Panc1 (cell line): ENCODE measurements at regions not wholly inside any gene's neighbourhood (a gene's known extent, or its start where the extent isn't known, plus 50 kb on each side); places are given as distances from the start of the nearest gene placed in this dataset.

Experiments
- ATAC-seq: fragments of 200-7000 bp; cut with Tn5 transposase; 2 replicates; pipeline ENCODE4 v1.9.1; 2020; ENCODE audit warnings: mild to moderate bottlenecking, moderate library complexity
- BruUV-seq: library from RNA; stranded (reverse); fragments of 400-500 nt; replicated peaks from 2 replicates; lab custom pipeline; 2021; lab: Mats Ljungman, UMichigan
- CTCF ChIA-PET: fragments of 300-600 bp; sonication (Branson Sonifier 250); formaldehyde crosslinking; loops from one replicate; lab custom pipeline; 2022; ENCODE audit warnings: antibody characterized with exemption; lab: Charles Lee
- POLR2A ChIA-PET: fragments of 300-600 bp; sonication (Branson Sonifier 250); formaldehyde crosslinking; loops from one replicate; lab custom pipeline; 2022; ENCODE audit warnings: antibody characterized with exemption; lab: Charles Lee
- DNase-seq: peaks from one replicate; pipeline ENCODE4 v3.0.0-alpha.2; 2010; ENCODE audit warnings: low read depth, low spot score
- H3K27ac ChIP-seq: 2 replicates; pipeline ENCODE4 v1.5.1; 2011; ENCODE audit warnings: mild to moderate bottlenecking, low read length, inconsistent platforms
- H3K27me3 ChIP-seq: fragments of 200-500 bp; sonication (Bioruptor generic); 2 replicates; pipeline ENCODE4 v1.6.0; 2014; ENCODE audit warnings: low read length, inconsistent platforms; ENCODE audit not compliant: control insufficient read depth, insufficient read depth
- H3K36me3 ChIP-seq: fragments of 200-500 bp; sonication (Bioruptor generic); 2 replicates; pipeline ENCODE4 v1.5.1; 2014; ENCODE audit warnings: inconsistent platforms, mild to moderate bottlenecking, low read length, moderate library complexity; ENCODE audit not compliant: control insufficient read depth, insufficient read depth
- H3K4me1 ChIP-seq: 2 replicates; pipeline ENCODE4 v1.5.1; 2011; ENCODE audit warnings: inconsistent platforms, mild to moderate bottlenecking, low read length, moderate library complexity; ENCODE audit not compliant: control insufficient read depth, insufficient read depth
- H3K4me3 ChIP-seq, 2 experiments: 2 replicates each; pipeline ENCODE4 v1.5.1; 2011 to 2012; ENCODE audit warnings: low read depth in 2 of 2, low read length in 2 of 2, mild to moderate bottlenecking in 2 of 2, inconsistent platforms in 1 of 2, moderate library complexity in 1 of 2
- H3K9me3 ChIP-seq: fragments of 200-500 bp; sonication (Bioruptor generic); 2 replicates; pipeline ENCODE4 v1.5.1; 2014; ENCODE audit warnings: low read depth, mild to moderate bottlenecking, inconsistent platforms, low read length, moderate library complexity; ENCODE audit not compliant: control insufficient read depth, insufficient read depth
- POLR2AphosphoS5 ChIP-seq: IDR thresholded peaks from 2 replicates; pipeline ENCODE4 v1.6.1; 2012; ENCODE audit warnings: mild to moderate bottlenecking, low read depth, low read length, moderate library complexity
- SIN3A ChIP-seq: IDR thresholded peaks from 2 replicates; pipeline ENCODE4 v1.6.1; 2012; ENCODE audit warnings: low read depth, mild to moderate bottlenecking, low read length, moderate library complexity, borderline replicate concordance; ENCODE audit not compliant: insufficient read depth
- TCF7L2 ChIP-seq: IDR thresholded peaks from 2 replicates; pipeline ENCODE4 v1.6.1; 2011; ENCODE audit warnings: mild to moderate bottlenecking, low read depth, low read length, inconsistent platforms
- in situ Hi-C: cut with HindIII; loops from 2 replicates; pipeline ENCODE4 v1.10.0; 2016; ENCODE audit warnings: low sequenced_read_pairs, low pct_unique_long_range_greater_than_20kb
- intact Hi-C: fragments of 100-400 bp; cut with micrococcal nuclease; formaldehyde crosslinking; loops from one replicate; pipeline ENCODE4 v1.10.0; 2022; ENCODE audit not compliant: unreplicated experiment
- TF ChIP-seq, protein P1 (sequence below), 2 experiments: IDR thresholded peaks; 2 replicates each; pipeline ENCODE4 v1.6.1; 2011 to 2012; ENCODE audit warnings: low read depth in 2 of 2, control low read depth in 1 of 2, low read length in 1 of 2, mild to moderate bottlenecking in 1 of 2, moderate library complexity in 1 of 2; ENCODE audit not compliant: insufficient read depth in 1 of 2
- TF ChIP-seq, protein P2 (sequence below): fragments of 450-650 bp; IDR thresholded peaks from 2 replicates; pipeline ENCODE4 v1.5.1; 2017; ENCODE audit warnings: mild to moderate bottlenecking

DNA sequence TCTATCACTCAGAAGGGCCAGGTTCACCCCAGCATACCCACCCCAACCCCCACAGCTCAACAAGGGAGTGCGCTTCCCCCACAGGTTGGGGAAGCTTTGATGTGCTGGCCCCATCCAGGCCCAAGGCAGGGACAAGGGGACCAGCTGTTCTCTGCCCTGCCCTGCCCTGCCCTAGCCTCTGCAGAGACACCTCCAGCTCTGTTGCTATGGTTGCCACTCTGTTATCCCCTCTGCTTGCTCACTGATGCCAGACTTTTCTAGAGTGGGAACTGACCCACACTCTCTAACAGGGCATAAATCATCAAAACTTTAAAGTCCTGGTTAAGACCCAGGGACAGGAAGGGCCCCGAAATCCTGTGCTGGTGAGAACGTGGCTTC, 50.4 kb upstream of the ENPP7 start:
- H3K27me3 ChIP-seq: no peaks in the 10 kb centered on the region
- H3K4me1 ChIP-seq: no peaks in the 10 kb centered on the region
- no peak overlapping the region for H3K27ac ChIP-seq
- DNase-seq (no peak), ATAC-seq (no peak)
- no peaks in the 10 kb centered on the region for H3K36me3 ChIP-seq
- in situ Hi-C loops: no loop called here
- H3K9me3 ChIP-seq: no peaks in the 10 kb centered on the region
- ChIA-PET POLR2A (no interaction called here), CTCF (no interaction called here)
- BruUV-seq: no TSS peak
- no peak for TF ChIP-seq SIN3A
- TF ChIP-seq, protein P1, sequence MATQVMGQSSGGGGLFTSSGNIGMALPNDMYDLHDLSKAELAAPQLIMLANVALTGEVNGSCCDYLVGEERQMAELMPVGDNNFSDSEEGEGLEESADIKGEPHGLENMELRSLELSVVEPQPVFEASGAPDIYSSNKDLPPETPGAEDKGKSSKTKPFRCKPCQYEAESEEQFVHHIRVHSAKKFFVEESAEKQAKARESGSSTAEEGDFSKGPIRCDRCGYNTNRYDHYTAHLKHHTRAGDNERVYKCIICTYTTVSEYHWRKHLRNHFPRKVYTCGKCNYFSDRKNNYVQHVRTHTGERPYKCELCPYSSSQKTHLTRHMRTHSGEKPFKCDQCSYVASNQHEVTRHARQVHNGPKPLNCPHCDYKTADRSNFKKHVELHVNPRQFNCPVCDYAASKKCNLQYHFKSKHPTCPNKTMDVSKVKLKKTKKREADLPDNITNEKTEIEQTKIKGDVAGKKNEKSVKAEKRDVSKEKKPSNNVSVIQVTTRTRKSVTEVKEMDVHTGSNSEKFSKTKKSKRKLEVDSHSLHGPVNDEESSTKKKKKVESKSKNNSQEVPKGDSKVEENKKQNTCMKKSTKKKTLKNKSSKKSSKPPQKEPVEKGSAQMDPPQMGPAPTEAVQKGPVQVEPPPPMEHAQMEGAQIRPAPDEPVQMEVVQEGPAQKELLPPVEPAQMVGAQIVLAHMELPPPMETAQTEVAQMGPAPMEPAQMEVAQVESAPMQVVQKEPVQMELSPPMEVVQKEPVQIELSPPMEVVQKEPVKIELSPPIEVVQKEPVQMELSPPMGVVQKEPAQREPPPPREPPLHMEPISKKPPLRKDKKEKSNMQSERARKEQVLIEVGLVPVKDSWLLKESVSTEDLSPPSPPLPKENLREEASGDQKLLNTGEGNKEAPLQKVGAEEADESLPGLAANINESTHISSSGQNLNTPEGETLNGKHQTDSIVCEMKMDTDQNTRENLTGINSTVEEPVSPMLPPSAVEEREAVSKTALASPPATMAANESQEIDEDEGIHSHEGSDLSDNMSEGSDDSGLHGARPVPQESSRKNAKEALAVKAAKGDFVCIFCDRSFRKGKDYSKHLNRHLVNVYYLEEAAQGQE (IDR thresholded peaks at IDR 0.05; ENCODE audit: insufficient read depth in 1 of 2, low read depth in 2 of 2, low read length in 1 of 2): no peak
- TF ChIP-seq POLR2AphosphoS5: no peak
- no peak overlapping the region for H3K4me3 ChIP-seq
- intact Hi-C loops: no loop called here

GRCh38 chr17:79679631-79680317, 51.0 kb upstream of the ENPP7 start:
- BruUV-seq: no TSS peak
- DNase-seq (no peak), ATAC-seq (no peak)
- no peaks in the 10 kb centered on the region for H3K9me3 ChIP-seq
- H3K27me3 ChIP-seq: no peaks in the 10 kb centered on the region; the same call in 1 of the 2 replicates
- no peaks in the 10 kb centered on the region for H3K4me1 ChIP-seq
- in situ Hi-C loops (no loop called here), intact Hi-C loops (no loop called here)
- no peak for TF ChIP-seq POLR2AphosphoS5
- ChIA-PET POLR2A (no interaction called here), CTCF (interaction anchor here (0.6 to 0.8 kb wide), 2 partner anchors 21 to 288 kb away, joined by 3 read pairs; no protein-coding TSS in a partner anchor)
- H3K27ac ChIP-seq: no peak overlapping the region
- no peak overlapping the region for H3K4me3 ChIP-seq
- no peaks in the 10 kb centered on the region for H3K36me3 ChIP-seq

DNA sequence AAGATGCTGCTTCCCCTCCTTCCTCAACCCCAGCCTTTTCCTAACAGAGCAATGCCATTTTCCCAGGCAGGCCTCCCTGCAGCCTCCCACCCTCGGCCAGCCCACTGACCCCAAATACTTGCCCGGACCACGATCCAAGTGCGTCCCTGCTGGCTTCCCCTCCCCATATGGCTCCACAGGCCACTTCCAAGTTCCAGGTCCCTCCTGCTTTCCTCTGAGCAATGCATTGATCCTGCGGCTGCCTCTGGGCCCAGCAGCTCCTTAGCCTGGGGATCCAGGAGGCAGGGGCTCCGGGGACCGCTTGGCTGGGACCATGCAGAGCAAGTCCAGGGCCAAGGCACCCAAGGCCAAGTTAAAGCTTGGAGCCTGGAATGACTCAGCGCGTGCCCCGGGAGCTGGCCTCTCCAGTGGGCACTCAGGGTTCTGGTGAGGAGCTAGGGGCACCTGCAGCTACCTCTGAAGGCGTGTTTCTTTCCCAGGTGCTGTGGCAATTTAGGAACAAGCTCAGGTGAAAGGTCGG, 51.9 kb upstream of the ENPP7 start:
- no TSS peak for BruUV-seq
- no peak overlapping the region for H3K27ac ChIP-seq
- no peak overlapping the region for H3K4me3 ChIP-seq
- no peaks in the 10 kb centered on the region; the same call in 1 of the 2 replicates for H3K27me3 ChIP-seq
- no peaks in the 10 kb centered on the region for H3K4me1 ChIP-seq
- TF ChIP-seq POLR2AphosphoS5 (no peak), SIN3A (no peak), TCF7L2 (no peak)
- TF ChIP-seq, protein P1 (IDR thresholded peaks at IDR 0.05; ENCODE audit: insufficient read depth in 1 of 2, low read depth in 2 of 2, low read length in 1 of 2): no peak
- TF ChIP-seq, protein P2, sequence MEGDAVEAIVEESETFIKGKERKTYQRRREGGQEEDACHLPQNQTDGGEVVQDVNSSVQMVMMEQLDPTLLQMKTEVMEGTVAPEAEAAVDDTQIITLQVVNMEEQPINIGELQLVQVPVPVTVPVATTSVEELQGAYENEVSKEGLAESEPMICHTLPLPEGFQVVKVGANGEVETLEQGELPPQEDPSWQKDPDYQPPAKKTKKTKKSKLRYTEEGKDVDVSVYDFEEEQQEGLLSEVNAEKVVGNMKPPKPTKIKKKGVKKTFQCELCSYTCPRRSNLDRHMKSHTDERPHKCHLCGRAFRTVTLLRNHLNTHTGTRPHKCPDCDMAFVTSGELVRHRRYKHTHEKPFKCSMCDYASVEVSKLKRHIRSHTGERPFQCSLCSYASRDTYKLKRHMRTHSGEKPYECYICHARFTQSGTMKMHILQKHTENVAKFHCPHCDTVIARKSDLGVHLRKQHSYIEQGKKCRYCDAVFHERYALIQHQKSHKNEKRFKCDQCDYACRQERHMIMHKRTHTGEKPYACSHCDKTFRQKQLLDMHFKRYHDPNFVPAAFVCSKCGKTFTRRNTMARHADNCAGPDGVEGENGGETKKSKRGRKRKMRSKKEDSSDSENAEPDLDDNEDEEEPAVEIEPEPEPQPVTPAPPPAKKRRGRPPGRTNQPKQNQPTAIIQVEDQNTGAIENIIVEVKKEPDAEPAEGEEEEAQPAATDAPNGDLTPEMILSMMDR: no peak
- ChIA-PET CTCF (interaction anchor here (0.6 kb wide), 1 partner anchor 17 kb away, joined by 3 read pairs; no protein-coding TSS in a partner anchor), POLR2A (no interaction called here)
- H3K36me3 ChIP-seq: no peaks in the 10 kb centered on the region
- intact Hi-C loops: no loop called here
- DNase-seq (no peak), ATAC-seq (no peak)
- in situ Hi-C loops: no loop called here
- peaks cover 2% of the 10 kb centered on the region; the same call in 1 of the 2 replicates for H3K9me3 ChIP-seq
